Calu3 (cell line): ENCODE measurements at regions not wholly inside any gene's neighbourhood (a gene's known extent, or its start where the extent isn't known, plus 50 kb on each side); places are given as distances from the start of the nearest gene placed in this dataset.

Experiments used
- BruUV-seq: library from RNA; stranded (reverse); fragments of 400-500 nt; replicated peaks from 2 replicates; lab custom pipeline; 2021; lab: Mats Ljungman, UMichigan
- CTCF ChIA-PET: fragments of 300-600 bp; sonication (Branson Sonifier 250); formaldehyde crosslinking; loops from one replicate; lab custom pipeline; 2022; ENCODE audit warnings: antibody characterized with exemption; lab: Charles Lee
- DNase-seq: peaks from one replicate; pipeline ENCODE4 v3.0.0; 2022
- H3K27ac Mint-ChIP-seq: one replicate; pipeline ENCODE4 v1.8.0; 2022; ENCODE audit warnings: mixed read lengths; ENCODE audit not compliant: unreplicated experiment
- H3K27me3 Mint-ChIP-seq: one replicate; pipeline ENCODE4 v1.8.0; 2022; ENCODE audit warnings: mixed read lengths; ENCODE audit not compliant: unreplicated experiment
- H3K36me3 Mint-ChIP-seq: one replicate; pipeline ENCODE4 v1.8.0; 2022; ENCODE audit warnings: mild to moderate bottlenecking, moderate library complexity, mixed read lengths; ENCODE audit not compliant: insufficient read depth, unreplicated experiment
- H3K4me1 Mint-ChIP-seq: one replicate; pipeline ENCODE4 v1.8.0; 2022; ENCODE audit warnings: mild to moderate bottlenecking, low read depth, mixed read lengths; ENCODE audit not compliant: unreplicated experiment
- H3K4me3 Mint-ChIP-seq: one replicate; pipeline ENCODE4 v1.8.0; 2022; ENCODE audit warnings: mild to moderate bottlenecking, low read depth, moderate library complexity, mixed read lengths; ENCODE audit not compliant: unreplicated experiment
- H3K9me3 Mint-ChIP-seq: one replicate; pipeline ENCODE4 v1.8.0; 2022; ENCODE audit warnings: low read depth, mixed read lengths; ENCODE audit not compliant: unreplicated experiment
- intact Hi-C: fragments of 100-400 bp; cut with micrococcal nuclease; formaldehyde crosslinking; loops from one replicate; pipeline ENCODE4 v1.10.0; 2022; ENCODE audit not compliant: unreplicated experiment
- TF ChIP-seq, protein P1 (sequence below): fragments of 200-600 bp; IDR thresholded peaks from one replicate; pipeline ENCODE4 v1.8.0; 2022; ENCODE audit warnings: antibody characterized with exemption; ENCODE audit not compliant: unreplicated experiment

DNA sequence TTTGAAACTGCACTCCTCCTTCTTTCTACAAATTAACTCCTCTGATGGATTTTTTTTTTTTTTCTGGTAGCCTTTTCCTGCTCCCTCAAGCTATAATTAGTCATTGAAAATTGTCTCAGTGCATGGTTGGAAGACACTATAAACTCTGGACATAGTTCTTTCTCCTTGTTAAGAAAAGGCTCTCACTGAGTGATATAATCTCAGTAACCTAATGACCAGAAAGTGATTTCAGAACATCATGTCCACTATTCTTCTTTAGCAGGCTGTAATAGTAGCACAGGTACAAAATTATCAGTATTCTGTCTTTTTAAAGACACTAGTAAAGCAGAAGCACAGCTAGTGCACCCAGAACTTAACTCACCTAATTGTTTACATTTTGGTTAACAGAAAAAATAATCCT is 752.6 kb upstream of the PHF14 start:
- intact Hi-C loops: no loop called here
- Mint-ChIP-seq H3K4me1 (peaks cover 5% of the 10 kb centered on the region), H3K9me3 (no peaks in the 10 kb centered on the region), H3K36me3 (no peaks in the 10 kb centered on the region), H3K4me3 (no peak overlapping the region), H3K27me3 (no peaks in the 10 kb centered on the region), H3K27ac (no peak overlapping the region)
- TF ChIP-seq, protein P1, sequence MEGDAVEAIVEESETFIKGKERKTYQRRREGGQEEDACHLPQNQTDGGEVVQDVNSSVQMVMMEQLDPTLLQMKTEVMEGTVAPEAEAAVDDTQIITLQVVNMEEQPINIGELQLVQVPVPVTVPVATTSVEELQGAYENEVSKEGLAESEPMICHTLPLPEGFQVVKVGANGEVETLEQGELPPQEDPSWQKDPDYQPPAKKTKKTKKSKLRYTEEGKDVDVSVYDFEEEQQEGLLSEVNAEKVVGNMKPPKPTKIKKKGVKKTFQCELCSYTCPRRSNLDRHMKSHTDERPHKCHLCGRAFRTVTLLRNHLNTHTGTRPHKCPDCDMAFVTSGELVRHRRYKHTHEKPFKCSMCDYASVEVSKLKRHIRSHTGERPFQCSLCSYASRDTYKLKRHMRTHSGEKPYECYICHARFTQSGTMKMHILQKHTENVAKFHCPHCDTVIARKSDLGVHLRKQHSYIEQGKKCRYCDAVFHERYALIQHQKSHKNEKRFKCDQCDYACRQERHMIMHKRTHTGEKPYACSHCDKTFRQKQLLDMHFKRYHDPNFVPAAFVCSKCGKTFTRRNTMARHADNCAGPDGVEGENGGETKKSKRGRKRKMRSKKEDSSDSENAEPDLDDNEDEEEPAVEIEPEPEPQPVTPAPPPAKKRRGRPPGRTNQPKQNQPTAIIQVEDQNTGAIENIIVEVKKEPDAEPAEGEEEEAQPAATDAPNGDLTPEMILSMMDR: no peak
- DNase-seq: no peak
- CTCF ChIA-PET: no interaction called here
- no TSS peak for BruUV-seq

- H3K27ac Mint-ChIP-seq: no peak overlapping the region
- H3K9me3 Mint-ChIP-seq: no peaks in the 10 kb centered on the region
- no peak overlapping the region for H3K4me3 Mint-ChIP-seq
- intact Hi-C loops: no loop called here
- H3K36me3 Mint-ChIP-seq: no peaks in the 10 kb centered on the region
- DNase-seq: no peak
- TF ChIP-seq, protein P1: no peak
- no peaks in the 10 kb centered on the region for H3K27me3 Mint-ChIP-seq
- H3K4me1 Mint-ChIP-seq: no peaks in the 10 kb centered on the region
- BruUV-seq: no TSS peak
- CTCF ChIA-PET: no interaction called here
Measured at GRCh38 chr7:10222976-10223375, 750.7 kb upstream of the PHF14 start.

DNA sequence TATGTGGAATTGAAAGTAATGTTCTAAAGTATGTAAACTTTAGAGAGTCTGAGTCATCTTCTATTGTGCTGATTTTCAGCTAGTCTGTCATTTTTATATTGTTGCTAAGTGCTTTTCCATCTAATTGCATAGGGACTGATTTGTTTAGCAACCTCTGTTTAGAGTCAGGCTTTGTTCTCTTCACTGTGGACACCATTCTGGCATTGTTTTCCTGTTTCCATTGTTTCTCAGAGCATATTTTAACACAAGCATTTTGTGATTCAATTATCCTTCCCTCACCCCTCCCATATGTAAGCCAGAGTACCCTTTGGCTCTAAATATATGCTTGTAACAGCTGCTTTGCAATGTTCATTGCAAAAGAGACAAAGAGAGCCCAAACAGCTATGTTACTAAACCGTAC is 748.4 kb upstream of the PHF14 start:
- H3K9me3 Mint-ChIP-seq: peaks cover 3% of the 10 kb centered on the region
- H3K36me3 Mint-ChIP-seq: no peaks in the 10 kb centered on the region
- H3K27ac Mint-ChIP-seq: no peak overlapping the region
- TF ChIP-seq, protein P1: no peak
- BruUV-seq: no TSS peak
- H3K4me3 Mint-ChIP-seq: no peak overlapping the region
- DNase-seq: no peak
- H3K4me1 Mint-ChIP-seq: no peaks in the 10 kb centered on the region
- CTCF ChIA-PET: no interaction called here
- intact Hi-C loops: no loop called here
- no peaks in the 10 kb centered on the region for H3K27me3 Mint-ChIP-seq

DNA sequence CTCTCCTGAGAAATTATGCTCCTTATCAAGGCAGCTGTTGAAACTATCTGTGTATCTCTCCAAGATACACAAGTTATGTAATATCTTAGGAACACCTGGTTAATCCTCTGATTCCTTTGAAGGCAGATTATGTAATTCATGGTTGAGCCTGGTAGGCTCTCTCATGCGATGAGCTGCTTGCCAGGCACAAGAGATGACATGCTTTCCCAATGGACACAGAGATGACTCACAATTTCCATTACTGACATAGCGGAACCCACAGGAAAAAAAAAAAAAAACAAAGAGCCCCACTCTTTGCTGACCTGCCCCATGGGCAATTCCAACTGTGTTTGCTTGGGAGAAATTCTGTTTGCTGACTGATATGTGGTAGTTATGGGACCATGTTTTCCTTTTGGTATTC is 736.4 kb upstream of the PHF14 start:
- Mint-ChIP-seq H3K27ac (no peak overlapping the region), H3K4me3 (no peak overlapping the region), H3K9me3 (peaks cover 4% of the 10 kb centered on the region), H3K36me3 (peaks cover 4% of the 10 kb centered on the region), H3K4me1 (no peaks in the 10 kb centered on the region), H3K27me3 (no peaks in the 10 kb centered on the region)
- CTCF ChIA-PET: no interaction called here
- DNase-seq: no peak
- intact Hi-C loops: no loop called here
- no TSS peak for BruUV-seq
- TF ChIP-seq, protein P1: no peak

- Mint-ChIP-seq H3K36me3 (peaks cover 4% of the 10 kb centered on the region), H3K4me3 (no peak overlapping the region), H3K27ac (no peak overlapping the region), H3K27me3 (no peaks in the 10 kb centered on the region), H3K9me3 (peaks cover 4% of the 10 kb centered on the region), H3K4me1 (no peaks in the 10 kb centered on the region)
- TF ChIP-seq, protein P1: no peak
- no TSS peak for BruUV-seq
- DNase-seq: no peak
- CTCF ChIA-PET: no interaction called here
- intact Hi-C loops: no loop called here
Measured at GRCh38 chr7:10238641-10239040, 735.0 kb upstream of the PHF14 start.
